ENCODE measurements at regions not wholly inside any gene's neighbourhood (a gene's known extent, or its start where the extent isn't known, plus 50 kb on each side); places are given as distances from the start of the nearest gene placed in this dataset.

DNA sequence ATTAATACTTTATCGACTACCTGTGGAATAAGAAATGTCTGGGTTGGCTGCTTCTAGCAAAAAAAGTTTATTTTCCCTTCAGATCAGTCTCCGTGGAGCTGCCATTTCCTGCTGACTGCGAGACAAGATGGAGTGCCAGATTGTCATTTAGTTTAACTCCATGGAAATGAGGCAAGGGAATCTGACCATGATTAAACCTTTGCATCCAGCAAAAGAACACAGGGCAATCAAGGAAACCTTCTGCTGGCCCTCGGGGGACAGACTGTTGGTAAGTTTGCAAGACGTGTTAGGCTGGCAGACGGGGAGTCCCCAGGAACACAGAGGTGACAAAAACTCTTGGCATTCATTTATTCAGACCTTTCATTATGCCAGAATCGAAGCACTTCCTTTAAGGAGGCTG is 52.2 kb upstream of the SPACA1 start:
- no peak overlapping the region for H3K4me3 ChIP-seq (ENCODE audit: low read length)
- no peaks in the 10 kb centered on the region for H3K9me3 ChIP-seq (ENCODE audit: control insufficient read depth, low read length)
- no peaks in the 10 kb centered on the region for H3K4me1 ChIP-seq (ENCODE audit: control insufficient read depth, insufficient read depth, low read length)
- no peak overlapping the region for H3K9ac ChIP-seq (ENCODE audit: low read length)
- no peaks in the 10 kb centered on the region for H3K27me3 ChIP-seq (ENCODE audit: control insufficient read depth, insufficient read depth, low read length)
- no peaks in the 10 kb centered on the region for H3K36me3 ChIP-seq (ENCODE audit: control insufficient read depth, insufficient read depth, low read length)

DNA sequence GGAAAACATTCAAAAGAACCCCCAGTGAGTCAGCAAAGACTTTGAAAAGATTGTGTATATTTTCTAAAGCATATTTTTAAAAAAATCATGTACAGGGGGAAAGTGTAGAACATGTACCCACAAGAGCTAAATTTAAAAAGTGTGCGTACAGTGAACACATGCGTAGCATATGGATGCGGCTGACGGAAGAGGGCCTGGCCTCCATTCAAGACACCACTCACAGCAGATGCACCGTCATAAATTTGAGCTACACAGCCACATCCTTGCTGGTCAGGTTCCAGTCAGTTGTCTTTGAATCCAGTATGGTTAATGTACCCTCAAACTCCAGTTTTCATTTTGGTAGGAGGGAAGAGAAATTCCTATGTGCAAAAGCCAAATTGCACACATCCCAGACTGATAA is 54.3 kb upstream of the SPACA1 start:
- Histone ChIP-seq H3K4me1 (ENCODE audit: control insufficient read depth, insufficient read depth, low read length) (no peaks in the 10 kb centered on the region), H3K27me3 (ENCODE audit: control insufficient read depth, insufficient read depth, low read length) (no peaks in the 10 kb centered on the region), H3K9me3 (ENCODE audit: control insufficient read depth, low read length) (no peaks in the 10 kb centered on the region), H3K36me3 (ENCODE audit: control insufficient read depth, insufficient read depth, low read length) (no peaks in the 10 kb centered on the region), H3K4me3 (ENCODE audit: low read length) (no peak overlapping the region), H3K9ac (ENCODE audit: low read length) (no peak overlapping the region)

DNA sequence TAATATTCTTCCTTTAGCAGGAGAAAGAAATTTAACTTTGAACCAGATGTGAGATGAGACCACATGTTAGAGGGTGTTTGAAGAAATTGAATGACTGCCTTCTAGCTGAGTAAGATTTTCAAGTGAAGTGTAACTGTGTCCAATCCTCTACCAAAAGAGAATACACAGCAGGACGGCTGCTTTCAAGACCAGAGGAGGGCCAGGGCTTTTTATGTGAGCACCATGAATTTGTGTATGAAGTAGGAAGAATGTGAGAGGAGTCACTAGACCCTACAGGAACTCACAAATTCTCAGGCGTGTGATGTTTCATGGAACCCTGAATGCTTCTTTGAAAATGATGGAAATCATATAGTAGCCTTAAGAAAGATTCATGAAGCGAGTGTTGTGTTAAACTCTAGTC is 56.8 kb upstream of the SPACA1 start:
- Histone ChIP-seq H3K4me1 (ENCODE audit: control insufficient read depth, insufficient read depth, low read length) (no peaks in the 10 kb centered on the region), H3K9ac (ENCODE audit: low read length) (no peak overlapping the region), H3K36me3 (ENCODE audit: control insufficient read depth, insufficient read depth, low read length) (no peaks in the 10 kb centered on the region), H3K4me3 (ENCODE audit: low read length) (no peak overlapping the region), H3K9me3 (ENCODE audit: control insufficient read depth, low read length) (no peaks in the 10 kb centered on the region), H3K27me3 (ENCODE audit: control insufficient read depth, insufficient read depth, low read length) (no peaks in the 10 kb centered on the region)

DNA sequence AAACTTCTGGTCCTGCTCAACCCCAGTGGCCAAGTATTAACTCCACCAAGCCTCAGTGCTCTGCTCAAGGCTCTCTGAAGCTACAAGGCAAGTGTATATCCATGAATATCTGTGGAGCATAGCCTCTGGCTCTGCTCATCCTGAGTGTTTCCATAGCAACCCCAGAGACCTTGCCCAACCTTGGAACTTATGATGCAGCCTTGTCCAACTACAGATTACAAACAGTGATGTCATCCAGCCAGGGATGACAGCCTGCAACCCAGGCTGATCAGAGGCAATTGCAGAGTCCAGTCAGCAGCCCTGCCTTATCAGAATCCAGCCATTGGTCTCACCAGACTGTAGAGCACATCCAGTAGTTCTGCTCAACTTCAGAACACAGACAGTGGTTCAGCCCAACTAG is 65.5 kb upstream of the SPACA1 start:
- H3K9me3 ChIP-seq (ENCODE audit: control insufficient read depth, low read length): no peaks in the 10 kb centered on the region
- H3K27me3 ChIP-seq (ENCODE audit: control insufficient read depth, insufficient read depth, low read length): no peaks in the 10 kb centered on the region
- no peaks in the 10 kb centered on the region for H3K4me1 ChIP-seq (ENCODE audit: control insufficient read depth, insufficient read depth, low read length)
- no peak overlapping the region for H3K9ac ChIP-seq (ENCODE audit: low read length)
- H3K4me3 ChIP-seq (ENCODE audit: low read length): no peak overlapping the region
- no peaks in the 10 kb centered on the region for H3K36me3 ChIP-seq (ENCODE audit: control insufficient read depth, insufficient read depth, low read length)

DNA sequence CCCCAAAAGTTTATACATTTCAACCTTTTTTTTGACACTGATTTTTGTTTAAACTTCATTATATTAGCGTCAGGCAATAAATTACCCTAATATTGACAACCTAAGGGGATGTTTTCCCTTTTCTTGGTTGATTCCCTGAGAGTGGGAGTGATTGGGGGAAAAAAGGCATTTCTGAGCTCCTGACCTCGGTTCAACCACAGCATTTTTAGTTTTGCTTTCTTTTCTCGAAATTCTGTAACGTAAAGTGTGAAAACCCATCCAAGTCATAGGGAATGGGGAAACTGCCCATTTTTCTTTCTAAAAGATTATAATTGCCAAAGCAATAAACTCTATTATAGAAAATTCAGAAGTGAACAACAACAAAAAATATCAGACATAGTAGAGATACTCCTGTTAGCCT is 67.9 kb upstream of the SPACA1 start:
- Histone ChIP-seq H3K4me3 (ENCODE audit: low read length) (no peak overlapping the region), H3K9me3 (ENCODE audit: control insufficient read depth, low read length) (no peaks in the 10 kb centered on the region), H3K4me1 (ENCODE audit: control insufficient read depth, insufficient read depth, low read length) (no peaks in the 10 kb centered on the region), H3K27me3 (ENCODE audit: control insufficient read depth, insufficient read depth, low read length) (no peaks in the 10 kb centered on the region), H3K36me3 (ENCODE audit: control insufficient read depth, insufficient read depth, low read length) (no peaks in the 10 kb centered on the region), H3K9ac (ENCODE audit: low read length) (no peak overlapping the region)

DNA sequence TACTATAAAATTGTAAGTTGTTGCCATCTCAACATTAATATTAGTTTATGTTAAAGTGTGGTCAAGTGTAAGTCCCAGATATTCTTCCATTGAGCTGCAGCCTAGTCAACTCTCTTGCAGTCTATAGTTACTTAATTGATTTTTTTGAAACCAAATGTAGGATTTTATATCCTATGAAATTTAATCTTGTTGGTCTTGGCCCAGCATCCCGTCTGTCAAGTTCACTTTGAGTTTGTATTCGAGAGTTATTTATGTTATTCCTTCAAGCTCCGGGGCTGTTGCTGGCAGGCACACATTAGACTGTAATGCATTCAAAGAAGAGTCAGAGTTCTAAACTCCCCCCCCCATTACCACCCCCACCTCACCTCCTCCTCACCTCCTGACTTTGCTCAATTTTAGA is 71.0 kb upstream of the SPACA1 start:
- no peaks in the 10 kb centered on the region for H3K9me3 ChIP-seq (ENCODE audit: control insufficient read depth, low read length)
- H3K4me1 ChIP-seq (ENCODE audit: control insufficient read depth, insufficient read depth, low read length): no peaks in the 10 kb centered on the region
- H3K4me3 ChIP-seq (ENCODE audit: low read length): no peak overlapping the region
- H3K36me3 ChIP-seq (ENCODE audit: control insufficient read depth, insufficient read depth, low read length): no peaks in the 10 kb centered on the region
- no peak overlapping the region for H3K9ac ChIP-seq (ENCODE audit: low read length)
- H3K27me3 ChIP-seq (ENCODE audit: control insufficient read depth, insufficient read depth, low read length): no peaks in the 10 kb centered on the region

DNA sequence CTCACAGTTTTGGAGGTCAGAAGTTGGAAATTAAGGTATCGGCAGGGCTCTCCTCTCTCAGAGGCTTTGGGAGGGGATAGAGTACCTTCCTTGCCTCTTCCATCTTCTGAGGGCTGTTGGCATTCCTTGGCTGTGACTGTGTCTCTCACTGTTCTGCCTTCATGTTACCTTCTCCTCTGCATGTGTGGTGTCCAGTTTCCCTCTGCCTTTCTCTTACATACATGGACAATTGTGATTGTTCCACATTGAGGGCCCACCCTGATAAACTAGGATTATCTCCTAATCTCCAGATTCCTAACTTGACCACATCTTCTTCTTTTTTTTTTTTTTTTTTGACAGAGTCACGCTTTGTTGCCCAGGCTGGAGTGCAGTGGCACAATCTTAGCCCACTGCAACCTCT is 72.1 kb upstream of the SPACA1 start:
- Histone ChIP-seq H3K27me3 (ENCODE audit: control insufficient read depth, insufficient read depth, low read length) (no peaks in the 10 kb centered on the region), H3K4me3 (ENCODE audit: low read length) (no peak overlapping the region), H3K9ac (ENCODE audit: low read length) (no peak overlapping the region), H3K36me3 (ENCODE audit: control insufficient read depth, insufficient read depth, low read length) (no peaks in the 10 kb centered on the region), H3K9me3 (ENCODE audit: control insufficient read depth, low read length) (no peaks in the 10 kb centered on the region), H3K4me1 (ENCODE audit: control insufficient read depth, insufficient read depth, low read length) (no peaks in the 10 kb centered on the region)

DNA sequence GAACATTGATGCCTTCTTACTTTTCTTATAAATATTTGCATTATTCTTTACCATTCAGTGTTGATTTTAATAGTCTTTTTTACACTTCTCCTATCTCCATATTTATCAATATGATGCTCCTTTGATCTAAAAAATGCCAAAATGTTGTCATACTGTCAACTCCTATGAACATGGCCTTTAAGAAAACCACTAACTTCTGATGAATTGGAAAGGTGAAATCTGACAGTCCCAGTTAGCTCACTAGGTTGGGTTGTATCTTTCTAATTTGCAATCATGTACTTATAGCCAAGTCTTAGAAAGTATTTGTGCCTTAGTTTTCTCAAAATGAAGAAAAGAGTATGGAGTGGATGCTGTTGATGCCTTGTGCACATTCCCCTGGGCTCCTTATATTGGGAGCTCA is 75.4 kb upstream of the SPACA1 start:
- Histone ChIP-seq H3K9ac (ENCODE audit: low read length) (no peak overlapping the region), H3K27me3 (ENCODE audit: control insufficient read depth, insufficient read depth, low read length) (peaks cover 16% of the 10 kb centered on the region), H3K4me1 (ENCODE audit: control insufficient read depth, insufficient read depth, low read length) (peaks cover 4% of the 10 kb centered on the region)

DNA sequence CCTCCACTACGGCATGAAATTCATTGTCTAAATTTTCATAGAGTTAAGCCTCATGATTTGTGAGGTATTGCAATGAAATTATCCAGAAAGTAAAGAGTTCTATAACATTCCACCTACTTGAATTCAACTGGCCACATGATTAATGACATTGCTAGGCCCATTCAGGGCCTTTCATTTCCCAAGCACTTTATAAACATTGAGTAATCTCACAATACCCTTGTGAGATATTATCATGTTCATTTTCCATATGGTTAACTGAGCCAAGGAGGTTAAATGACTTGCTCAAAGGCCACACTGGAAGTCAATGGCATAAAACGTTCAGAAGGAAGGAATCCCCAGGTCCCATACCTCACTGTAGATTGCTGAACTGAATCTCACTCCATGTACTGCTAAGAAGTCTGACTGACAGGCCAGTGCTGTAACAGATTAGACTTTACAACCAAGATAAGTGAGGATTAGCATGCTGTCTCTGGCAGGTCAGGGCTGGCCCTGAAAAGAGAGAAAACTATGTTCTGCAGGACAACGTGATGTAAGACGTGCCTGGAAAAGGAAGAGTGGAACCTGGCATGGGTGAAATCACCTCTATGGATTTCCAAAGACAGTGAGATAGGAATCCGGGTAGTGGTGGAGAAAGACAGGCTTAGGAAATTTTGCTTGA is 75.9 kb upstream of the SPACA1 start:
- Histone ChIP-seq H3K4me3 (ENCODE audit: low read length) (no peak overlapping the region), H3K4me1 (ENCODE audit: control insufficient read depth, insufficient read depth, low read length) (peaks cover 4% of the 10 kb centered on the region), H3K36me3 (ENCODE audit: control insufficient read depth, insufficient read depth, low read length) (no peaks in the 10 kb centered on the region), H3K9ac (ENCODE audit: low read length) (no peak overlapping the region), H3K9me3 (ENCODE audit: control insufficient read depth, low read length) (no peaks in the 10 kb centered on the region), H3K27me3 (ENCODE audit: control insufficient read depth, insufficient read depth, low read length) (peaks cover 16% of the 10 kb centered on the region)

More for the DNA sequence above, 75.4 kb upstream of the SPACA1 start:
- Histone ChIP-seq H3K4me3 (ENCODE audit: low read length) (no peak overlapping the region), H3K9me3 (ENCODE audit: control insufficient read depth, low read length) (no peaks in the 10 kb centered on the region), H3K36me3 (ENCODE audit: control insufficient read depth, insufficient read depth, low read length) (no peaks in the 10 kb centered on the region)

DNA sequence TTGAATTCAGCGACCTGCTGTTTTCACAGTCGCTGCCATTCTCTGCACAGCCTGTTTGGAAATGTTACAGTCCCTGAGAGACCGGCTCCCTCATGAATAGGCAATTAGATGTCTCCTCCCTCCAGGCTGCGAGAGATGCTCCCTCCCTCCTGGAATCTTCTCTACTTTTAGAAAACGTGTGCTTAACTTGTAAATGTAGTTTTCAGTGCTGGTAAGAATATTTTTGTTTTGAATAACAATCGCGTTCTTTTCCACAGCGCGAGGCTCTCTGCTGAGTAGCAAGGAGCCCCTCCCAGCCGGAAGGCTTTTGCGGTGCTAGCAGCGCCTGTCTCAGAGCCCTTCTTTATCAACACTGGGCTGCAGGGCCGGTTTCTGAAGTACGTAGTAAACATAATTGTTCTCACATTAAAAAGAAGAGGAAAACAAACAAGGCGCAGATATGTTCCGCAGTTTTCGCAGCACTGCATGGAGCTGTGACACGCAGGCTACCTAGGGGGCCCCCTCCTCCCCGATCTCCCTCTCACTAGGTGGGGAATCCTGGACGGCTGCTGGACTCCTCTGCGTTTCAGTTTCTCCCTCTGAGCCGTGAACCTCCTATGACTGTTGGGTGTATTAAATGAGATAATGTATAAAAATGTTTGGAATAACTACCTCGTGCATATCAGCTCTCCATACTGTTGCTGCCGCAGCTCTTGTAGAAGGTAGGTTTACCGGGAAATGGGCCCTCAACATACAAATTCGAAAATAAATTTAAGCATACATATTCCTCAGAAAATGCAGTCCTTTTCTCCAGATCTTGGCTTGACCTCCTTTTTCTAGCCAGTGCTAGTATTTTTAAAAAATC is 79.0 kb upstream of the SPACA1 start:
- H3K9me3 ChIP-seq (ENCODE audit: control insufficient read depth, low read length): no peaks in the 10 kb centered on the region
- H3K4me3 ChIP-seq (ENCODE audit: low read length): no peak overlapping the region
- peaks cover 4% of the 10 kb centered on the region for H3K4me1 ChIP-seq (ENCODE audit: control insufficient read depth, insufficient read depth, low read length)
- H3K9ac ChIP-seq (ENCODE audit: low read length): no peak overlapping the region
- no peaks in the 10 kb centered on the region for H3K36me3 ChIP-seq (ENCODE audit: control insufficient read depth, insufficient read depth, low read length)
- H3K27me3 ChIP-seq (ENCODE audit: control insufficient read depth, insufficient read depth, low read length): peaks cover 16% of the 10 kb centered on the region

DNA sequence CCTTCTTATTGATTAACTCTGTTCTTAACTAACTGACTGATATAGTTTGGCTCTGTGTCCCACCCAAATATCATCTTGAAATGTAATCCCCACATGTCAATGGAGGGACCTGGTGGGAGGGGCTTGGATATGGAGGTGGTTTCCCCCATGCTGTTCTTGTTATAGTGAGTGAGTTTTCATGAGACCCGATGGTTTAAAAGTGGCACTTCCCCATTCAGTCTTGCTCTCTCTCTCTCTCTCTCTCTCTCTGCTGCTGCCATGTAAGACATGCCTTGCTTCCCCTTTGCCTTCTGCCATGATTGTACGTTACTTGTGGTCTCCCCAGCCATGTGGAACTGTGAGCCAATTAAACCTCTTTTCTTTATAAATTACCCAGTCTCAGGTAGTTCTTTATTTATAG is 81.8 kb upstream of the SPACA1 start:
- H3K9me3 ChIP-seq (ENCODE audit: control insufficient read depth, low read length): no peaks in the 10 kb centered on the region
- no peak overlapping the region for H3K4me3 ChIP-seq (ENCODE audit: low read length)
- H3K27me3 ChIP-seq (ENCODE audit: control insufficient read depth, insufficient read depth, low read length): peaks cover 16% of the 10 kb centered on the region
- peaks cover 4% of the 10 kb centered on the region for H3K4me1 ChIP-seq (ENCODE audit: control insufficient read depth, insufficient read depth, low read length)
- no peaks in the 10 kb centered on the region for H3K36me3 ChIP-seq (ENCODE audit: control insufficient read depth, insufficient read depth, low read length)
- no peak overlapping the region for H3K9ac ChIP-seq (ENCODE audit: low read length)

DNA sequence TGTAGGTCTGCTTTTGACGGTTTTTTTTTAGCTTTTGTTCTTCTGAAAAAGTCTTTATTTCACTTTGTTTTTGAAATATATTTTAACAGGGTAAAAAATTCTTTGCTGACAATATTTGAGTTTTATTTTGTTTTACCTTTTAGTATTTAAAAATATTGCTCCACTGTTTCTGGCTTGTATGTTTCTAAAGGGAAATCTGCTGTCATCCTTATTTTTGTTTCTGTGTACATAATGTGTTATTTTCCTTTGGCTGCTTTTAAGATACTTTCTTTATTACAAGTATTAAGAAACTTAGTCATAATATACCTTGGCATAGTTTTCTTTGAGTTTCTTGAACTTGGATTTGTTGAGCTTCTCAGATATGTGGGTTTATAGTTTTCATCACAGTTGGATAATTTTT is 88.6 kb upstream of the SPACA1 start:
- H3K4me1 ChIP-seq (ENCODE audit: control insufficient read depth, insufficient read depth, low read length): no peaks in the 10 kb centered on the region
- no peak overlapping the region for H3K4me3 ChIP-seq (ENCODE audit: low read length)
- H3K27me3 ChIP-seq (ENCODE audit: control insufficient read depth, insufficient read depth, low read length): no peaks in the 10 kb centered on the region
- H3K9ac ChIP-seq (ENCODE audit: low read length): no peak overlapping the region
- H3K9me3 ChIP-seq (ENCODE audit: control insufficient read depth, low read length): no peaks in the 10 kb centered on the region
- no peaks in the 10 kb centered on the region for H3K36me3 ChIP-seq (ENCODE audit: control insufficient read depth, insufficient read depth, low read length)
